Smooth muscle cell (in vitro differentiated cells): ENCODE measurements at regions not wholly inside any gene's neighbourhood (a gene's known extent, or its start where the extent isn't known, plus 50 kb on each side); places are given as distances from the start of the nearest gene placed in this dataset.

ENCODE experiments used
- DNase-seq: peaks from one replicate; lab custom pipeline; 2025; ENCODE audit not compliant: unreplicated experiment; lab: John Stamatoyannopoulos, UW
- H2AFZ ChIP-seq: fragments of 200-600 bp; sonication (generic); 2 replicates; pipeline ENCODE4 v1.6.0; 2016; ENCODE audit warnings: antibody characterized with exemption, low read depth, mild to moderate bottlenecking
- H3F3A ChIP-seq: fragments of 200-600 bp; sonication (generic); 2 replicates; pipeline ENCODE4 v1.6.0; 2017; ENCODE audit warnings: antibody characterized with exemption, low read depth
- H3K27ac ChIP-seq: fragments of 200-600 bp; sonication (generic); 2 replicates; pipeline ENCODE4 v1.5.1; 2016; ENCODE audit warnings: low read depth, mild to moderate bottlenecking
- H3K27me3 ChIP-seq: fragments of 200-600 bp; sonication (generic); 2 replicates; pipeline ENCODE4 v1.6.1; 2016; ENCODE audit warnings: low read depth, mild to moderate bottlenecking
- H3K36me3 ChIP-seq: fragments of 200-600 bp; sonication (generic); 2 replicates; pipeline ENCODE4 v1.5.1; 2016; ENCODE audit warnings: low read depth
- H3K4me1 ChIP-seq: fragments of 200-600 bp; sonication (generic); 2 replicates; pipeline ENCODE4 v1.5.1; 2016; ENCODE audit warnings: low read depth
- H3K4me2 ChIP-seq: fragments of 200-600 bp; sonication (generic); 2 replicates; pipeline ENCODE4 v1.6.0; 2016; ENCODE audit warnings: mild to moderate bottlenecking
- H3K4me3 ChIP-seq: fragments of 200-600 bp; sonication (generic); 2 replicates; pipeline ENCODE4 v1.5.1; 2016; ENCODE audit warnings: mild to moderate bottlenecking
- H3K79me2 ChIP-seq: fragments of 200-600 bp; sonication (generic); 2 replicates; pipeline ENCODE4 v1.6.0; 2016; ENCODE audit warnings: low read depth, mild to moderate bottlenecking
- H3K9ac ChIP-seq: fragments of 200-600 bp; sonication (generic); 2 replicates; pipeline ENCODE4 v1.6.0; 2016; ENCODE audit warnings: low read depth
- H3K9me3 ChIP-seq: fragments of 200-600 bp; sonication (generic); replicated peaks from 2 replicates; pipeline ENCODE4 v1.5.1; 2016; ENCODE audit warnings: low read depth
- H4K20me1 ChIP-seq: fragments of 200-600 bp; sonication (generic); 2 replicates; pipeline ENCODE4 v1.6.0; 2016; ENCODE audit warnings: low read depth
- CTCF ChIP-seq: fragments of 200-600 bp; sonication (generic); IDR thresholded peaks from 2 replicates; pipeline ENCODE4 v1.5.1; 2017; ENCODE audit warnings: borderline replicate concordance, mild to moderate bottlenecking, antibody characterized with exemption; ENCODE audit not compliant: insufficient read depth, poor library complexity, severe bottlenecking
- WGBS: methylation state at CpG from one replicate; pipeline ENCODE4 v1.1.7; 2016; ENCODE audit warnings: low lambda C conversion rate; 5-methylcytosine and 5-hydroxymethylcytosine counted together

GRCh38 chr12:67774983-67775587, 126.5 kb downstream of the DYRK2 start:
- H3K9me3 ChIP-seq: no peaks in the 10 kb centered on the region
- H3K36me3 ChIP-seq: no peaks in the 10 kb centered on the region
- no peaks in the 10 kb centered on the region for H3K79me2 ChIP-seq
- no peak overlapping the region for H3K4me3 ChIP-seq
- TF ChIP-seq CTCF: no peak
- no peak overlapping the region for H2AFZ ChIP-seq
- no peaks in the 10 kb centered on the region for H3K27me3 ChIP-seq
- H4K20me1 ChIP-seq: no peaks in the 10 kb centered on the region
- WGBS: 50% methylated on average over 4 of the region's 4 CpGs
- H3K27ac ChIP-seq: peak overlapping the region; percentile 17
- no peak overlapping the region for H3K9ac ChIP-seq
- H3K4me1 ChIP-seq: peaks cover 18% of the 10 kb centered on the region
- H3F3A ChIP-seq: peaks cover 11% of the 10 kb centered on the region
- no peak for DNase-seq
- no peak overlapping the region for H3K4me2 ChIP-seq

GRCh38 chr12:67780580-67781084, 132.1 kb downstream of the DYRK2 start:
- Histone ChIP-seq H3K27me3 (no peaks in the 10 kb centered on the region), H3K27ac (no peak overlapping the region), H3K9me3 (no peaks in the 10 kb centered on the region), H3K4me1 (no peaks in the 10 kb centered on the region), H3K9ac (no peak overlapping the region), H3K79me2 (no peaks in the 10 kb centered on the region), H3K36me3 (no peaks in the 10 kb centered on the region), H3K4me3 (no peak overlapping the region), H2AFZ (no peak overlapping the region), H3F3A (no peaks in the 10 kb centered on the region), H3K4me2 (no peak overlapping the region), H4K20me1 (no peaks in the 10 kb centered on the region)
- WGBS: 76% methylated on average over 3 of the region's 3 CpGs
- DNase-seq: no peak
- TF ChIP-seq CTCF: no peak

- Histone ChIP-seq H3K27me3 (no peaks in the 10 kb centered on the region), H3K4me1 (no peaks in the 10 kb centered on the region), H3F3A (no peaks in the 10 kb centered on the region), H3K4me3 (no peak overlapping the region), H3K79me2 (no peaks in the 10 kb centered on the region), H3K36me3 (no peaks in the 10 kb centered on the region), H3K9ac (no peak overlapping the region), H4K20me1 (no peaks in the 10 kb centered on the region), H3K9me3 (no peaks in the 10 kb centered on the region), H2AFZ (no peak overlapping the region), H3K4me2 (no peak overlapping the region), H3K27ac (no peak overlapping the region)
- 94% methylated on average over 1 of the region's 1 CpG for WGBS
- DNase-seq: no peak
- no peak for TF ChIP-seq CTCF
Observed at GRCh38 chr12:67782573-67782972, 134.0 kb downstream of the DYRK2 start.

GRCh38 chr12:67783393-67783792, 134.8 kb downstream of the DYRK2 start:
- Histone ChIP-seq H3K4me2 (no peak overlapping the region), H3F3A (no peaks in the 10 kb centered on the region), H3K27ac (no peak overlapping the region), H3K9ac (no peak overlapping the region), H2AFZ (no peak overlapping the region), H3K27me3 (no peaks in the 10 kb centered on the region), H3K9me3 (no peaks in the 10 kb centered on the region), H4K20me1 (no peaks in the 10 kb centered on the region), H3K36me3 (no peaks in the 10 kb centered on the region), H3K4me1 (no peaks in the 10 kb centered on the region), H3K79me2 (no peaks in the 10 kb centered on the region), H3K4me3 (no peak overlapping the region)
- DNase-seq: no peak
- WGBS: 95% methylated on average over 1 of the region's 1 CpG
- TF ChIP-seq CTCF: no peak
